Activated T-cell treated with anti-CD3 and anti-CD28 coated beads for 48 hours (primary cell): ENCODE measurements at regions not wholly inside any gene's neighbourhood (a gene's known extent, or its start where the extent isn't known, plus 50 kb on each side); places are given as distances from the start of the nearest gene placed in this dataset.

Source experiments
- DNase-seq: peaks from one replicate; pipeline ENCODE4 v3.0.0-alpha.2; 2020; ENCODE audit warnings: low read depth

DNA sequence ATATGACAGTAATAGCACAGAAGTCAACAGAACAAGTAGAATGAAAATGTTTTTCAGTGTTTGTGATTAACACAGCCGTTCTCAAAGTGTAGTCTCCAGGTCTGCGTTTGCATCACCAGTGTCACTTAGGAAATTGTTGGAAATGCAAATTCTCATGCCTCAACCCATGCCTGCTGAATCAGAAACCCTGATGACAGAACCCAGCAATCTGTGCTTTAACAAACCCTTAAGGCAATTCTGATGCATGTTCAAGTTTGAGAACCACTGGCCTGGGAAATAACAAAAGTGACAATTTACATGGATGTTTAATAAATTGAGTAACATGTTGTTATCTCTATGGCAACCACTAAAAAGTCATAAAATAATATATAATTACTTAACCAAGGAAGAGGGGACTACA is 103.1 kb upstream of the ATP11B start:
- no peak for DNase-seq

- DNase-seq = no peak
These were observed 101.3 kb upstream of the ATP11B start for GRCh38 chr3:182692021-182692420.

DNA sequence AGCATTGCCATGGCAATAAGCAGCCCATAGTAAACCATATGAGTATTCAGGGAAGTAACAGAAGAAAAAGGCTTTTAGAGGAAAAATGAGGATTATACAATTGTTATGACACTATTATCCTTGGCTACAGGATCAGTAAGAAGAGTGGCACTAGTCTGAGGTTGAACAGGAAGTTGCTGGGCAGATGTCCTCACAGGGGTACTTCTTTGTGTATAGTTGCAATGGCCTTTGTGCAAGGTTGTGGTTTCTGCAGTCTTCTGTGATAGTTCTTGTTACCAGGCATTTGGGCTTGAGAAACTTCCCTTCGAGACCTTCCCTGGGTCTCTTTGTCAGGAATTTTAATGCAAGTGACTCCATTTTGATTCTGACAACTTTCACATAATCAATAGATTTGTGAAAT is 100.6 kb upstream of the ATP11B start:
- DNase-seq = no peak

DNA sequence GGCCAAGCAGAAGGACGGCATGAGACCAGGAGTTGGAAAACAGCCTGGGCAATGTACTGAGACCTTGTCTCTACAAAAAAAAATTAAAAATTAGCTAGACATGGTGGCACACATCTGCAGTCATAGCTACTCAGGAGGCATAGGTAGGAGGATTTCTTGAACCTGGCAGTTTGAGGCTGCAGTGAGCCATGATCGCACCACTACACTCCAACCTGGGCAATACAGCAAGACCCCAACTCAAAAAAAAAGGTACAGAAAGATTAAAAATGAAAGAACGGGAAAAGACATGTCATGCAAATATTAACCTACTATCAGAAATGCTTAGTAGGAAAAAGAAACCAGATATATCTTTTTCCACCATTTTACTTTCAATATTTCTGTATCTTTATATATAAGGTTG is 99.6 kb upstream of the ATP11B start:
- no peak for DNase-seq

DNA sequence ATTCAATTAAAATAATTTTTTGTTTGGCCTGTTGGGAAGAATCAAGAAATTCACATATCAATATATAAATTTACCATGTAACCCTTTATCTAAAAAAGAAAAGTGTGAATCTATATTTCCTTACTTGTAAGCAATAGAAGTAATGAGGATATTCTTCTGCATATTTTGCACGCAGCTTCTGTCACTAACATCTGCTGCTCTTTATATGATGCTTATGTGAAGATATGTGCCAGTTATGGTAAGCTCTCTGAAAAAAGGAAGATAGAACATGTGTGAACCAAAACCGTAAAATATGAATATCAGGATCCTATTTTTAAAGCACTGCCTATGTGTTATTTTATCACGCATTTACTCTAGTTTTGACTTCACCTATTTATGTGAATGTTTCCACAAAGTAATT is 96.4 kb upstream of the ATP11B start:
- no peak for DNase-seq

- no peak for DNase-seq
These were observed 95.9 kb upstream of the ATP11B start for GRCh38 chr3:182697345-182697919.

DNA sequence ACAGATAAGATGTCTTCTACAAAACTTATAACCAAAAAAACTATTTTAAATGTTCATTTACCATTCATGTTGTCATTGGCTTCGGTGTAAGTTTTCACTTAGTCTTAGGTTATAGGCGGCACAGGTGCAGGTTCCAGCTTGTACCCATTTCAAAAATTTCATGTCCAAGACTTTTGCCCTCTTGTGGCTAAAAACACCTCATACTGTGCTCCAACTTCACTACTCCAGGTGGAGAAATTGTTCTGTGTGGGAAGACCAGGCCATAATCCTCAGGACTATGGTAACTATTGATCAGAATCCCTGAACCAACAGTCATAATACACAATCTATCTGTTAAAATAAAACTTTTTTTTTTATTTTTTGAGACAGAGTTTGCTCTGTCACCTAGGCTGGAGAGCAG is 95.2 kb upstream of the ATP11B start:
- DNase-seq = no peak

DNA sequence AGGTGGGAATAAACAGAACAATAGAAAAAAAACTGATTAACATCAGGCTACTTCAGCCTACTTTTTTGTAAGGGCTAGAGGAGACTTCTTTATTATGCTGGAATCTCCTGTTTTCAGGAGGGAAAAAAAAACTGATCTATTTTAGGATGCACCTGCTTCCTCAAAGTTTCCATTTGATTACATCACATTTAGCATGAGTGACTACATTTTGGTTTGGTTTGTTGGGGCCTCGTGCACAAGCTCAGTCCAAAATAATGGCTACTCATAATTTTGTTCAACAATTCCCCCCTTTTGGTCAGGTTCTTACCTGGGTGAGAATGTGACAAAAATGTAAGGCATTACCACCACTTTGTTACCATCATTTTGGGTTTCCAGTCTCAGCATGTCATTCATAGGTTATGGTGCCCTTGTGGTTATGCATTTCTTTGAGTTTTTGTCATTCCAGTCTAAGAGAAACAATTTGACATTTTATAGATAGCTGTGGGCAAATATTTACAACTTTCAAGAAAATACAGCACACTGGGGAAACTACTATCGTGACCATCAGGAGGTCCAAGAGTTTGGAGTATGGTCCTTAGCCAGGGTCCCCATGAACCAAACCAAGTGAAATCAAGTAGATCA is 93.6 kb upstream of the ATP11B start:
- no peak for DNase-seq

- no peak for DNase-seq
These were observed 91.1 kb upstream of the ATP11B start for GRCh38 chr3:182702216-182702615.

- no peak for DNase-seq
These were observed 90.1 kb upstream of the ATP11B start for GRCh38 chr3:182703233-182703632.

DNA sequence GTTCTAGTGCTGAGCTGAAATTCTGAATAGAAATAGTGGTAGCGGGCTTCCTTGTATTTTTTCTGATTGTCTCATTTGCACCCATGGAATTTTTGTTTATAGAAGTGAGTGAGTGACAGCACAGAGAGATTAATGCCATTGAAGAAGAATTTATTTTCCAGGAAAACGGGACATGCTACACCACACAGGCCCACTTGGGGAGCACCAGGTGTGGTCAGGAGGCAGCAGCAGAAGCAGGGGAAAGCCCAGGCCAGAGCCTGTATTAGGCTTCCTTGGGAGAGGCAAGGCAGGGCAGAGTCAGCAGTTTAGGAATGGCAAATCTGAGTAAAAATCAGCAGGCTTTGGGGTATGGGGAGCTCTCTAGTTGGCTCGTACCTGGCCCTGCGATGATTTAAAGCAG is 88.4 kb upstream of the ATP11B start:
- no peak for DNase-seq

DNA sequence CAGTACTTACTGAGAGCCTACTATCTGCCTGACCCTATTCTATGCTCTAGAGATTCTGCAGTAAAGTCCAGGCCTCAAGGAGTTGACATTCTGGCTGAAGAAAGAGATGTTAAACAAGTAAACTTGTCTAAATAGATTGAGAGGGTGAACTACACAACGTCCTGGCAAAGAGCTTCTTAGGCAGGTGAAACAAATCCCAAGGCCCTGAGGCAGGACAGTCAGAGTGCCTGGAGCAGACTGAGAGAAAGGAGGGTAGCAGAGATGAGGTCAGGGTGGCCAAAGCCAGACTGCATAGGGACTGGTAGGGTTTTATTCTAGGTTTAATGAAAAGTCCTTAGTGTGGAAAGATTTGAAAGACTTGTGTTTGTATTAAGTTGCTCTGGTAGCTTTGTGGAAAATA is 84.5 kb upstream of the ATP11B start:
- DNase-seq = no peak

GRCh38 chr3:182709306-182709705 is 84.0 kb upstream of the ATP11B start:
- no peak for DNase-seq

DNA sequence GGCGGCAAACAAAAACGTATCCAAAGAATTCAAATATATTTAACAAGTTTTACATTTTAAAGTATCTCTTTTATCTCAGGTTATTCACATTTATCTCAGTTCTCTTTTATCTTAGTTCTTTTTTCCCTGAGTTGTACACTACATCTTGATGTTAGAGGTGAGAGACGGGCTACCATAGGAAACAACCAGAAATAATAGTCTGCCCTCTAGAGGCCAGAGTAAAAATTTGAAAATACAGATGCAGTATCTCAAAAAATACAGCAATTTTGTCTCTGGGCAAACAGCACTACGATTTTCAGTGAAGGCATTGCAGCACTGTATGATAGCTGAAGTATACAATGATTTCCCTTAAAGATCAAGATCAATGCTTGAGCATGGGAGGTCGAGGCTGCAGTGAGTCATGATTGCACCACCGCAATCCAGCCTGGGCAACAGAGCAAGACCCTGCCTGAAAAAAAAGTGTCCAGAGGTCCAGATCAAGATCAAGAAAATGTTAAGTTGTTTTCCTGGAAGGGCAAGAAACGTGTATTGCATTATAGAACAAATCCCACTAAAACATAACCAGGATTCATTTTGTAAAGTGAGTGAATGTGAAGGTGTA is 82.6 kb upstream of the ATP11B start:
- no peak for DNase-seq

- DNase-seq = no peak
These were observed 82.0 kb upstream of the ATP11B start for GRCh38 chr3:182711261-182711683.

GRCh38 chr3:182711853-182712252 is 81.5 kb upstream of the ATP11B start:
- DNase-seq = no peak

DNA sequence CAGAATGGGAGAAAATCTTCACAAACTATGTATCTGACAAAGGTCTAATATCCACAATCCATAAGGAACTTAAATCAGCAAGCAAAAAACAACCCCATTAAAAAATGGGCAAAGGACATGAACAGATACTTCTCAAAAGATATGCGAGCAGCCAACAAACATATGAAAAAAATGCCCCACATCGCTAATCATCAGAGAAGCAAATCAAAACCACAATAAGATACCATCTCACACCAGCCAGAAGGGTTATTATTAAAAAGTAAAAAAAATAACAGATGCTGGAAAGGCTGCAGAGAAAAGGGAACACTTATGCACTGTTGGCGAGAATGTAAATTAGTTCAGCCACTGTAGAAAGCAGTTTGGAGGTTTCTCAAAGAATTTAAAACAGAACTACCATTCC is 80.2 kb upstream of the ATP11B start:
- no peak for DNase-seq

DNA sequence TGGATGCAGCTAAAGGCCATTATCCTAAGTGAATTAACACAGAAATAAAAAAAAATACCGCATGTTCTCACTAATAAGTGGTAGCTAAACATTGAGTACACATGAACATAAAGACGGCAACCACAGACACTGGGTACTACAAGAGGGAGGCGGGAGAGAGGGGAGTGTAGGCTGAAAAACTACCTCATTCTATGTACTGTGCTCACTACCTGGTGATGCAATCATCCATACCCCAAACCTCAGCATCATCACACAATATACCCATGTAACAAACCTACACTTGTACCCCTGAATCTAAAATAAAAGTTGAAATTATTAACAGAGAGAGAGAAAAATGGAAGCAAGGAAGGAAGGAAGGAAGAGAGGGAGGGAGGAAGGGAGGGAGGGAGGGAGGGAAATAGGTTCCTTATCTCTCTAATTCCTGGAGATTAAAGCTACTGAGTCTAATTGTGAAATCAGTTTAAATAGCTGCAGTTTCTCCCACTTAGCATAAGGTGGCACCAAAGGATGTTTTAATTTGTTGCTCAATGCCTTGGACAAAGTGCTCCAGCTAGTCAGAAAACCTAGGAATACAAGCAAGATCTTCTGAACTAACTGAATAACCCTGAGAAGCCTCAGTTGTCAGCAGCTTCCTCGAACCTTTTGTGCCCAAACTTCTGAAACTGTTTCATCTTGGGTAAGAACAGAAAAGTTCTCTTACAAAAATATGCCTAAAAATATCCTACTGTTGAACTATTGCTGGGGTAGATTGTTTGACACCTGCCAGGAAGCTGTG is 79.4 kb upstream of the ATP11B start:
- no peak for DNase-seq

DNA sequence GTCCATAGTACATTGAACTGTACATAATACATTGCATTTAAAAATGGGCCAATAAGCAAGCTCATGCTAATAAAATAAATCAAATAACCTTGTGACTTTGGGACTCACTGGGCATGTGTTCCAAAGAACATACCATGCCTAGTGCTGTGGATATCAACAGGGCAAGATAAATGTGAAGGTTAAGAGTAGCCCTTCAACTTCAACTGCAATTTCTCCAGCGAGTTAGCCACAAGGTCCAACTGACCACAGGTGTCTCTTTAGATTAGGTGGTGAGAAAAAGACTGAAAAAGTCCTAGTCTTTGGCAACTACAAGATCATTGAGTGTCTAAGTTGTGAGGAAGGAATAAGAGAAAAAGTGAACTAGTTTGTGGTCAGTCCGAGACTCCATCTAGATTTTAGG is 78.3 kb upstream of the ATP11B start:
- no peak for DNase-seq

DNA sequence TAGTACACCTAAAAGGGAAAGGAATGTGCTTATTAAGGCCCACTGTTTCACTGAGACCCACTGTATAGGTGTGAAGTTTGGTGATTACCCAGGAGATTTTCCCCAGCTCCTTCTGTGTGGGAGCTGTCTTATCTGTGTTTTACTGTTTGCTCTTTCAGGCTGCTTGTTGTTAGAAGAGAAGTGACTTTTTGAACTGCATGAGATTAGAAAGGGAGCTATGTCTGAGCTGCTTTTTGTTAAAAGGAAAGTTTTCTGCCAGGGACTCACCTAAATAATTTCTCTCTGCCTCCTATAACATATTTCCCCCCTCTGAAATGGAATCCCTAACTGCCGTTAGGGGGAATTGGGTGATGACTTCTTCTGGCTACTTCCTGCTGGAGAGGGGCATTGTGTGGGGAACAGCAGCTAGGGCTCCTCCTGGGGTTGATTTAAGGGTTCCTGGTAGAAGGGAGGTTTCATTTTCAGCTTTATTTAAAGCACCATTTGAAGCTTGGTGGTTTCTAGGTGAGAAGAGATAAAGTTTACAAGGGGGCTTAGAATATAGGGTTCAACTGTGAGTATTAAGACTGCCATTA is 77.1 kb upstream of the ATP11B start:
- DNase-seq = no peak

GRCh38 chr3:182717216-182717615 is 76.1 kb upstream of the ATP11B start:
- DNase-seq = no peak

GRCh38 chr3:182722907-182723306 is 70.4 kb upstream of the ATP11B start:
- no peak for DNase-seq

- DNase-seq = no peak
These were observed 69.7 kb upstream of the ATP11B start for GRCh38 chr3:182723596-182723995.
